ENCODE measurements at regions not wholly inside any gene's neighbourhood (a gene's known extent, or its start where the extent isn't known, plus 50 kb on each side); places are given as distances from the start of the nearest gene placed in this dataset.

DNA sequence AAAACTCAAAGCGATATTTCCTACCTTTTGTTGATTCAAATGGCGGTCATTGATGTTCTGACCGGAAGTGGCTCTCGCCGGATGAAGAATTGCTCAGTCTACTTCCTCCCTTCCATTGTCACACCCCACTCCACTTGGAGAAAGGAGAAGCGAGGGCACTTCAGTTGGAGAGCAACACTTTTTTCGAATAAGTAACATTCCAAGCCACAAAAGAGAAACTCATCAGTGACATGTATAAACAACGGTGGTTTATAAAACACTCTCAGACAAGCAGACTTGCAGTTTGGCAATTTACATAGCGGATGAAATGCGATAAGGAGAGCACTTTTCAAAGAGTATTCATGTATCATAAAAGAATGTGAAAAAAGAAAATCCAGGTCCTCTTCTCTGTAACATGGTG is 919.1 kb downstream of the MCTP2 start:
- TF ChIP-seq, protein P1, sequence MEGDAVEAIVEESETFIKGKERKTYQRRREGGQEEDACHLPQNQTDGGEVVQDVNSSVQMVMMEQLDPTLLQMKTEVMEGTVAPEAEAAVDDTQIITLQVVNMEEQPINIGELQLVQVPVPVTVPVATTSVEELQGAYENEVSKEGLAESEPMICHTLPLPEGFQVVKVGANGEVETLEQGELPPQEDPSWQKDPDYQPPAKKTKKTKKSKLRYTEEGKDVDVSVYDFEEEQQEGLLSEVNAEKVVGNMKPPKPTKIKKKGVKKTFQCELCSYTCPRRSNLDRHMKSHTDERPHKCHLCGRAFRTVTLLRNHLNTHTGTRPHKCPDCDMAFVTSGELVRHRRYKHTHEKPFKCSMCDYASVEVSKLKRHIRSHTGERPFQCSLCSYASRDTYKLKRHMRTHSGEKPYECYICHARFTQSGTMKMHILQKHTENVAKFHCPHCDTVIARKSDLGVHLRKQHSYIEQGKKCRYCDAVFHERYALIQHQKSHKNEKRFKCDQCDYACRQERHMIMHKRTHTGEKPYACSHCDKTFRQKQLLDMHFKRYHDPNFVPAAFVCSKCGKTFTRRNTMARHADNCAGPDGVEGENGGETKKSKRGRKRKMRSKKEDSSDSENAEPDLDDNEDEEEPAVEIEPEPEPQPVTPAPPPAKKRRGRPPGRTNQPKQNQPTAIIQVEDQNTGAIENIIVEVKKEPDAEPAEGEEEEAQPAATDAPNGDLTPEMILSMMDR (IDR thresholded peaks at IDR 0.05; ENCODE audit: low read depth, low read length), result no peak
- TF ChIP-seq EZH2phosphoT487 (IDR thresholded peaks at IDR 0.05; ENCODE audit: low read depth), result no peak

Data from OCI-LY3 (cell line).